ENCODE measurements at regions not wholly inside any gene's neighbourhood (a gene's known extent, or its start where the extent isn't known, plus 50 kb on each side); places are given as distances from the start of the nearest gene placed in this dataset.

- TF ChIP-seq POLR2AphosphoS5 (IDR thresholded peaks at IDR 0.05; ENCODE audit: low read depth, low read length) (no peak), POLR2A (IDR thresholded peaks at IDR 0.05; ENCODE audit: low read depth, low read length) (no peak), SPI1 (IDR thresholded peaks at IDR 0.05; ENCODE audit: low read depth, low read length) (no peak), TAF1 (IDR thresholded peaks at IDR 0.05; ENCODE audit: low read depth, low read length) (no peak)
Measured at GRCh38 chr18:57920036-57920435, 116.9 kb upstream of the ATP8B1 start.
